NCI-H1105 (cell line): ENCODE measurements at regions not wholly inside any gene's neighbourhood (a gene's known extent, or its start where the extent isn't known, plus 50 kb on each side); places are given as distances from the start of the nearest gene placed in this dataset.
"Not testable (repeated sequence)": the region's sequence is repeated elsewhere in the genome, so short reads cannot be mapped to it uniquely, and the experiment has no call there.

Experiments
- DNase-seq: peaks from one replicate; lab custom pipeline; 2025; lab: John Stamatoyannopoulos, UW

DNA sequence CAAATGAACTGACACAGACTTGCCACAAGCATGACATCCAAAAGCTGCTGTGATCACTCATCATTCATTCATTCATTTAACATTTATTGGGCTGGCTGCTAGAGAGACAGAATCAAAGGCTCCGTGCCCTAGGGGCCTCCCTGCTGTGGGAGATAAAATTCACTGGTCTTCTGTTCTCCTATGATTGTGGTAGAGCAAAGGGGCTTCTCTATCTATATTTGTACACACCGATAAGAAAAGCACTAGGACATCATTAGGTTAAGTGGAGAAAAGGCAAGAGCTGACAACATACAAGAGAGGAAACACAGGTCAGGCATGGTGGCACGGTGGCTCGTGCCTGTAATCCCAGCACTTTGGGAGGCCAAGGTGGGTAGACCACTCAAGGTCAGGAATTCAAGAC lies 847.0 kb downstream of the TYW1 start:
- no peak for DNase-seq

GRCh38 chr7:67847092-67847787 lies 850.6 kb downstream of the TYW1 start:
- no peak for DNase-seq

DNA sequence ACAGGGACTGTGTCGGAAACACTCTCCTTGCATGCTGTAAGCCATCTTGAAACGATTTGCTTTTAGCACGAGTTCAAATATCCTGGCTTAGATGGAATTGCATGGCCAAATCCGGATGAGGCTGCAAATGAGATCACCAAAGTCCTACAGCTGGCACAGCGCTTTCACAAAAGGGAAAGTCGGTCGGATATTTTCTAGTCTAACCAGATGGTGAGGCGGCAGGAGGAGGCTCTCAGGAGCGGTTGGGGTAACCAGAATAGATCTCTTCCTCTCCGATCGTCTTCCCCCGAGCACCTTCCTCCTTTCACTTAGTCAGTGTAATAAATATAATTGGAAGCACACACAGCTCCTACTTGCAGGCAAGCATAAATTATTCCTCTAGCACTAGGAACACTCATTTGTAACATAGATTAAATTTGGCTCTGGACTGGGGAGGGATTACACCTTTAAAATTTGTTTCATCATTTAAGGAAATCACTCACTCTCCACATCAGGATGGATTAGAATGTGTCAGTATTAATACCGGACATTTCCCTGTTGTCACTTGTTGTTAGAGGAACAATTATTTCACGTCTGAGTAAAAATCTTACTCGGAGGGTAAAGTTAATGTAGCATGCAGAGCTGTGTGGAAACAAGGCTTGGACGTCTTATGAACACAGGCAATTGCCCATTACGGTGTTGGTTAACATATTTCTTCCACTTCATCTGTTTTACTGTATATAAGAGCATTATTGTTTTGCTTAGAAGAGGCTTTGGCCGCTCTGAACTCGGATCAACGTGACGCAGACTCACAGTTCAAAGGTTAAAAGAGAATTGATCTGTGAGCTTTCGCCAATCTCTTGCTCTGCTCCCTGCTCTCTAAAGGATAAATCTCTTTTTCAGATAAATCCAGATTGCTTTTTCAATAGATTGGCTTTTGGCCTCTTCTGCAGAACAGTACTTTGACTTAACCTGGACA lies 857.9 kb downstream of the TYW1 start:
- DNase-seq, result no peak

DNA sequence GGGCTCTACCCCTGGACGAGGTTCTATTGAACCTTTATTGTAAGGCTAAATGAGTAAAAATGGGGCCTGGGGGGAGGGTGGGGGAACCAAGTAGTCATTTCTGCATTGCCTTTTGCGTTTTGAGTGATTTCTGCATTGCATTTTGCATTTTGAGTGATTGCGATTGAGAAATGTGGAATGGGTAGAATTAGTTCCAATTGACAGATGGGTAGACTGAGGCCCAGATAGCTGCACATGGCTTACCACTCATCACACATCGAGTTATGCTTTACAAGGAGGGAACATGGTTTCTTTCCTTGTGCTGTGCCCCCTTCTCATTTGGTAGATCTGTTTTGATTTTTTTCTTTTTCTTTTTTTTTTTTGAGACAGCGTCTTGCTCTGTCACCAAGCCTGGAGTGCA lies 858.7 kb downstream of the TYW1 start:
- DNase-seq, result no peak

DNA sequence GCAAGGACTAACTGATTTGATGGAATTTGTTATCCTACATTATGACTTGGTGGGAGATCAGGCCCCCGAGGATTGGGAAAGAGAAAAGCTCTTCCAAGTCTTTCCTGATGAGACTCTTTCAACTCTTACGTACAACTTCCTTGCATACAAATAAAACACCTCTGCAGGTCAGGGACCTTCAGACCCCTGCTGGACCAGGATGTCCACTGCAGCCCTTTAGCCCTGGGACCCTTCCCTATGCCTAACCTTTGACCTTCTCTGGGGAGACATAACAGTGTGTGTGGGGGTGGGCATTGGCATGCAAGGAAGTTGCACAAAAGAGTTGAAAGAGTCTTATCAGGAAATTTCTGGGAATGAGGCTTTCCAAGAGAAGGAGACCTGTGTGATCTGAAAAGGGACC lies 859.4 kb downstream of the TYW1 start:
- DNase-seq, result no peak

DNA sequence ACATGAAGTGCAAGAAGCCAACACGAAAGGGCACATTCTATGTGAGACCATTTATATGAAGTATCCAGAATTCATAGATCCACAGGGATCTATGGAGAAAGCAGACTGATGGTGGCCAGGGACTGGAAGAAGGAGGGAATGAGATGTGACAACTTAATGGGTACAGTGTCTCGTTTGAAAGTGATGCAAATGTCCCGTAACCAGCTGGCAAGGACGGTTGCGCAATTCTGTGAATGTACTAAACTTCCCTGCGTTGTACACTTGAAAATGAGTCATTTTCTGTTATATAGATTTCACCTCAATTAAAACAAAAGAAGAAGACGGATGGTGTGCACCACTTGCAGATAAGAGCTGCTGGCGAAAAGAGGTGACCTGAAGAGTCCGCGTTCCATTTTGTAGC lies 861.1 kb downstream of the TYW1 start:
- no peak for DNase-seq

DNA sequence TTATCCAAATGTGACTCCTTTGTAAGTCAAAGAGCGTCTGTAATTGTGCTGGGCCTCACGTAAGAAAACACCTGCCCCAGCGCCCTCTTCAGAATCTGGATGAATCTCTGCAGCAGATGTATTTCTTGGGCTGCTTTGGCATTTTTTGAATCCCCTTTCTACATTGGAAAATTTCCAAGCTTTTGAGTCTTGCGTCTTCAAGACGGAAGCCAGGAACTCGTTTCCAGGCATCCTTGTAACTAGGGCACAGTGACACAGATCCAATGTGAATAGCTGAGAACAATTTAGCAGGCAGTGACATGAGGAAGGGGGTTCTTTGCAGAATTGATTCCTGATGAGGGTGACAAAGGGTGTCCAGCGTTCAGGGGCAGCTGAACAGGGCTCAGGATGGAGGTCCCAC lies 862.3 kb downstream of the TYW1 start:
- no peak for DNase-seq

DNA sequence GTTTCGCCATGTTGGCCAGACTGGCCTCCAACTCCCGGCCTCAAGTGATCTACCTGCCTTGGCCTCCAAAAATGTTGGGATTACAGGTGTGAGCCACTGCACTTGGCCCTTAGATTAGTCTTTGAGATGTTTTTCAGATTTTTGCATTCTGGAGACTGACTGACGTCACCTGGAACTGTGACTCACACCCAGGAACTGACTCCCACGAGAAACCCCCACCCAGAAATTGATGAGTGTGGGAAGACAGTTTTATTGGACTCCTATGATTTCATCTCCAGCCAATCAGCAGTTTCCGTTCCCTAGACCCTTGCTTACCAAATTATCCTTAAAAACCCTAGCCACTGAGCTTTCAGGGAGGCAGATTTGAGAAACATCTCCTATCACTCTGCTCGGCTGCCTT lies 867.3 kb downstream of the TYW1 start:
- DNase-seq, result no peak

- no peak for DNase-seq
Measured at GRCh38 chr7:67866054-67866453, 869.4 kb downstream of the TYW1 start.

DNA sequence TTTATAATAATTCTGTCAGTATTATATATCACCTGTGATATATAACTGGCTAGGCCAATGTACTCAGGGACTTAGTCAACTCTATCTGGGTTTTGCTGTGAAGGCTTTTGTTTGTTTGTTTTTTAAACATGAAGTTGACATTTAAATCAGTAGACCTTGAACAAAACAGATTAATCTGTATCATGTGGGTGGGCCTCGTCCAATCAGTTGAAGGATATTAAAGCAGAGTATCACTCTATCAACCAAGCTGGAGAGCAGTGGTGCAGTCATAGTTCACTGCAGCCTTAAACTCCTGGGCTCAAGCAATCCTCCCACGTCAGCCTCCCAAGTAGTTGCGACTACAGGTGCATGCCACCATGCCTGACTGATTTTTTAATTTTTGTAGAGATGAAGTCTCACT lies 870.2 kb downstream of the TYW1 start:
- no peak for DNase-seq

GRCh38 chr7:67870396-67870795 lies 873.8 kb downstream of the TYW1 start:
- DNase-seq, result no peak

GRCh38 chr7:67875558-67875957 lies 878.9 kb downstream of the TYW1 start:
- DNase-seq, result no peak

GRCh38 chr7:67878808-67879207 lies 882.2 kb downstream of the TYW1 start:
- no peak for DNase-seq

DNA sequence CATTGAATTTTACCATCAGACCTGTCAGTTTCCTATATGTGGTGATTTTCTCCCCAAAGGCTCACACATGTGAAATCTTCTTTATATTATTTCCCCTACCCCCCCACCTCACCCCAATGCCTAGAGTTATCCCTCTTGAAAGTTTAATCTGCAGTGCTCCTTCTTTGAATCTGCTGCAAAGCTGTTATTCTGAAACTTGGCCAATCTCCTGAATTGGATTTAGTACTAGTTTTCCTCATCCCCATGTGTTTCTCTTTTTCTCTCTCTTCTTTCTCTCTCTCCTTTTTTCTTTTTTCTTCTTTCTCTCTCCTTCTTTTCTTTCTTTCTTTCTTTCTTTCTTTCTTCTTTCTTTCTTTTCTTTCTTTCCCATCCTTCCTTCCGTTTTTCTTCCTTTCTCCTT lies 886.2 kb downstream of the TYW1 start:
- no peak for DNase-seq

DNA sequence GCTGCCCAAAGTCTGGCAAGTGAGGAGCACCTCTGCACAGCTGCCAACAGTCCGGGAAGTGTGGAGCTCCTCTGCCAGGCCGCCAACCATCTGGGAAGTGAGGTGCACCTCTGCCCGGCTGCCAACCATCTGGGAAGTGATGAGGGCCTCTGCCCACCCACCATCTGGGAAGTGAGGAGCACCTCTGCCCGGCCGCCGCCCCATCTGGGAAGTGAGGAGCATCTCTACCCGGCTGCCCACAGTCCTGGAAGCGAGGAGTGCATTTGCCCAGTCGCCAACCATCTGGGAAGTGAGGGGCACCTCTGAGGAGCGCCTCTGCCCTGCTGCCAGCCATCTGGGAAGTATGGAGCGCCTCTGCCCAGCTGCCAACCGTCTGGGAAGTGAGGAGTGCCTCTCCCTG lies 893.7 kb downstream of the TYW1 start:
- DNase-seq, result no peak

DNA sequence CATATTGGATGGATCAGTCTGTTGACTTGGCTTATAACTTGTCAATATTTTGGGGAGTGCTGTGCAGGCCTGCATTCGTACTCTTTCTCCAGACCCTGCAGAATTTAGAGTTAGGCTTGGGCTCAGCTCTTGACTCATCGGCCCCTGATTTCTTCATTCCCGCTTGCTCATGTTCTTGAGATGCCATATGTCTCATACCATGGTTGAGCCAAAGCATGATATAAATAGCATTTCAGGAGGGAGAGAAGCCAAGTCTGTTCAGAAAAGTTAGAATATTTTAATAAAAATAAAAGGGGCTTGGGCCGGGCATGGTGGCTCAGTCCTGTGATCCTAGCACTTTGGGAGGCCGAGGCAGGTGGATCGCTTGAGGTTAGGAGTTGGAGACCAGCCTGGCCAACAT lies 898.1 kb downstream of the TYW1 start:
- DNase-seq, result no peak

DNA sequence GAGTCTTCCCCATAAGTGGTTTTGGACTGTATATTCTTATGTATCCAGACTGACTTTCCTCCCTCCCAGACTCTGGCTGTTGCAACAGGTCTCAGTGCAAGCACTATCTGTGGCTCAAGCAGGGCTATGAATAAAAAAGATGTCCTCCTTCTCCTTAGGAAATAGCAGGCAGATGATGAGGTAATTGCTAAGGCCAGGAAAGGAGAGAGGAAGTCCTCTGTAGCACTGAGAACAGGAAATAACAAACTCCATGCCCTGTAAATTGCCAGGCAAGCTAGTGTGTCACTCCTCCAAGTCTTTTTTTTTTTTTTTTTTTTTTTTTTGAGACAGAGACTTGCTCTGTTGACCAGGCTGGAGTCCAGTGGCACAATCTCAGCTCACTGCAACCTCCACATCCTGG lies 900.1 kb downstream of the TYW1 start:
- DNase-seq, result no peak

DNA sequence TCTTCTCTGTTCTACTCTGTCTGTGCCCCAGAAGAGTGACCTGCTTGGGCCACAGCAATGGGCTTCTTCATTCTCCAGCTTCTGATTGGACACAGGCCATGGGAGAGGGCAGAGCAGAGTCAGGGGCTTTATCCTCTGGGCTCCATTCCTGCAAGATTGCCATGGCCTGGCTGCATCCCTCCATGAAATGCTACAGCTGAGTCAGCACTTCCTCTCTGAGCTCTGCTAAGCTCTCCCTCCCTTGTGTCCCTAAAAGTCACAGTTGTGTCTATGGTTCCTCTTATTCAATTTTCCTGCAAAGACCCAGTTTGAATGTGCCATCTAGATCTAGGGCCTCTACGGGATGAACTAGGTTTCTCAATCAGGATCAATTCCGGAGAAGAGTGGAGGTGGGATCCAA lies 903.8 kb downstream of the TYW1 start:
- DNase-seq, result no peak

GRCh38 chr7:67901808-67902480 lies 905.3 kb downstream of the TYW1 start:
- DNase-seq, result no peak

DNA sequence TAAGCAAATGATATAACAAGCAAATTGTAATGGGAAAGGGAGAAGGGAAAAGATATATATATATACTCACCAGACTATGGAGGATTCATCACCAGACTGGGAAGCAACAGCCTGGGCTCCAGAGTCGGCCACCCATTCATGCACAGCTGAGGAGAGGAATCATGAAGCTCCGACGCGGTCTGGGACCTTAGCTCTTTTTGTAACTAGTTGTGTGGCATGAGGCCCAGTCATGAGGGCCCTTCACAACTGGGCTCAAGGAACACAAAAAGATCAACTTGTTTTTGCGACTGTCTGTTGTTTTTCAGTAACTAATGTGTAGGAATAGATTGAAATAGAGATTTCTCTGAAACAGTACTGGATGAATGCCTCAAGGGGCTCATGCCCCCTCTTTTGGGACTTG lies 911.2 kb downstream of the TYW1 start:
- no peak for DNase-seq

- no peak for DNase-seq
Measured at GRCh38 chr7:67912437-67912836, 915.8 kb downstream of the TYW1 start.

DNA sequence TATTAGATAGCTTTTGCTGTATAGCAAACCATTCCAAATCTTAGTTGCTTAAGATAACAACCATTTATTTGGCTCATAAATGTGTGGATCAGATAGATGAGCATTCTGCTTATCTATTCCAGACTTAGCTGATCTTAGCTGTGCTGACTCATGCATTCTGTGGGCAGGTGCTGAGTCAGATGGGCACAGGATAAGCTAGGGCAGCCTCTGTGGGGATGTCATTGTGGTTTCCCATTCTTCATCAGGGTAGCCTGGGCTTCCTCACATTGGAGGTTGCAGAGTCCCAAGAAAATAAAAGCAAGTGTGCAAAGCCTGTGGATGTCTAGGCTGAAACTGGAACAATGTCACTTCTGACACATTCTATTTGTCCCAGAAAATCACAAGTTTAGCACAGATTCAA lies 917.0 kb downstream of the TYW1 start:
- DNase-seq, result no peak

DNA sequence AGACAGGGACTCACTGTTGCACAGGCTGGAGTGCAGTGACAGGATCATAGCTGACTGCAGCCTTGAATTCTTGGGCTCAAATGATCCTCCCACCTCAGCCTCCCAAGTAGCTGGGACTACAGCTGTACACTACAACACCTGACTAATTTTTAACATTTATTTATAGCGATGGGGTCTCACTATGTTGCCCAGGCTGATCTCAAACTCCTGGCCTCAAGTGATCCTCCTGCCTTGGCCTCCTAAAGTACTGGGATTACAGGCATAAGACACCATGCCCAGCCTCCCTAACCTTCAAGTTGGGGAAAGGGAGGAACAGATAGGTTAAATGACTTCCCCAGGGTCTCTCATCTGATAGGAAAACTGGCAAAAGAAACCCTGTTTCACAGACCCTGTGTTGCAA lies 919.5 kb downstream of the TYW1 start:
- DNase-seq, result not testable (repeated sequence)
